ENCODE measurements at regions not wholly inside any gene's neighbourhood (a gene's known extent, or its start where the extent isn't known, plus 50 kb on each side); places are given as distances from the start of the nearest gene placed in this dataset.

- TF ChIP-seq CTCF (conservative IDR thresholded peaks at IDR 0.05 in 1 of 2, IDR thresholded peaks at IDR 0.05 in 1 of 2; ENCODE audit: extremely low read depth in 1 of 2, insufficient read depth in 1 of 2, low read depth in 1 of 2, low read length in 2 of 2) (no peak), EZH2 (IDR thresholded peaks at IDR 0.05; ENCODE audit: borderline replicate concordance, low read length) (no peak)
Observed at GRCh38 chr12:90512518-90512917, 442.5 kb downstream of the CCER1 start.
